H9 (cell line): ENCODE measurements at regions not wholly inside any gene's neighbourhood (a gene's known extent, or its start where the extent isn't known, plus 50 kb on each side); places are given as distances from the start of the nearest gene placed in this dataset.

ENCODE experiments used
- DNase-seq: peaks from one replicate; pipeline ENCODE4 v3.0.0-alpha.2; 2017
- H2AFZ ChIP-seq: one replicate; pipeline ENCODE4 v1.6.1; 2013; ENCODE audit warnings: mild to moderate bottlenecking, low read length, control low read depth, moderate library complexity
- H2AK5ac ChIP-seq: 2 replicates; pipeline ENCODE4 v1.6.1; 2013; ENCODE audit warnings: low read length, control low read depth, mixed read lengths; ENCODE audit not compliant: insufficient read length
- H2BK120ac ChIP-seq: one replicate; pipeline ENCODE4 v1.6.1; 2013; ENCODE audit warnings: low read depth, mild to moderate bottlenecking, low read length, control low read depth, inconsistent platforms; ENCODE audit not compliant: poor library complexity, severe bottlenecking
- H2BK12ac ChIP-seq: 2 replicates; pipeline ENCODE4 v1.6.1; 2013; ENCODE audit warnings: low read length, control low read depth, mixed read lengths, low read depth; ENCODE audit not compliant: insufficient read length
- H2BK15ac ChIP-seq: 2 replicates; pipeline ENCODE4 v1.6.1; 2013; ENCODE audit warnings: low read depth, low read length, control low read depth
- H2BK20ac ChIP-seq: one replicate; pipeline ENCODE4 v1.6.1; 2013; ENCODE audit warnings: low read depth, mild to moderate bottlenecking, low read length, control low read depth, inconsistent platforms; ENCODE audit not compliant: poor library complexity, severe bottlenecking
- H2BK5ac ChIP-seq: 2 replicates; pipeline ENCODE4 v1.6.1; 2013; ENCODE audit warnings: low read length, control low read depth, mixed read lengths; ENCODE audit not compliant: insufficient read length
- H3K14ac ChIP-seq: 2 replicates; pipeline ENCODE4 v1.6.1; 2013; ENCODE audit warnings: low read length, control low read depth; ENCODE audit not compliant: insufficient read depth
- H3K18ac ChIP-seq: 2 replicates; pipeline ENCODE4 v1.6.1; 2013; ENCODE audit warnings: low read depth, mild to moderate bottlenecking, mixed read lengths, low read length, control low read depth; ENCODE audit not compliant: insufficient read length
- H3K23ac ChIP-seq: 2 replicates; pipeline ENCODE4 v1.6.1; 2013; ENCODE audit warnings: low read length, control low read depth, mixed read lengths, low read depth; ENCODE audit not compliant: insufficient read length
- H3K23me2 ChIP-seq: 2 replicates; pipeline ENCODE4 v1.6.1; 2013; ENCODE audit warnings: low read depth, mild to moderate bottlenecking, mixed read lengths, low read length, control low read depth; ENCODE audit not compliant: insufficient read length, poor library complexity, severe bottlenecking
- H3K27ac ChIP-seq: 2 replicates; pipeline ENCODE4 v1.5.1; 2013; ENCODE audit warnings: low read length, control low read depth, mixed read lengths, low read depth; ENCODE audit not compliant: insufficient read length
- H3K27me3 ChIP-seq: 2 replicates; pipeline ENCODE4 v1.6.1; 2013; ENCODE audit warnings: low read length, control low read depth, inconsistent platforms; ENCODE audit not compliant: insufficient read depth
- H3K4ac ChIP-seq: 2 replicates; pipeline ENCODE4 v1.6.1; 2013; ENCODE audit warnings: low read depth, mild to moderate bottlenecking, control low read depth, inconsistent platforms, low read length, moderate library complexity
- H3K4me1 ChIP-seq: 2 replicates; pipeline ENCODE4 v1.6.1; 2013; ENCODE audit warnings: low read length, control low read depth, inconsistent platforms; ENCODE audit not compliant: insufficient read depth
- H3K4me2 ChIP-seq: 2 replicates; pipeline ENCODE4 v1.6.1; 2013; ENCODE audit warnings: low read length, control low read depth, mixed read lengths; ENCODE audit not compliant: insufficient read length, insufficient read depth
- H3K56ac ChIP-seq: 2 replicates; pipeline ENCODE4 v1.6.1; 2013; ENCODE audit warnings: low read depth, mild to moderate bottlenecking, mixed read lengths, low read length, control low read depth; ENCODE audit not compliant: insufficient read length
- H3K79me1 ChIP-seq: 2 replicates; pipeline ENCODE4 v1.6.1; 2013; ENCODE audit warnings: low read depth, mild to moderate bottlenecking, moderate library complexity, low read length, control low read depth, inconsistent platforms; ENCODE audit not compliant: insufficient read depth, poor library complexity, severe bottlenecking
- H3K79me2 ChIP-seq: 2 replicates; pipeline ENCODE4 v1.6.1; 2013; ENCODE audit warnings: low read length, control low read depth, inconsistent platforms; ENCODE audit not compliant: insufficient read depth
- H3K9ac ChIP-seq: 2 replicates; pipeline ENCODE4 v1.6.1; 2013; ENCODE audit warnings: low read length, control low read depth, mixed read lengths; ENCODE audit not compliant: insufficient read length; ENCODE audit errors: extremely low read depth
- H3K9me3 ChIP-seq: one replicate; pipeline ENCODE4 v1.6.1; 2013; ENCODE audit warnings: low read depth, low read length, inconsistent platforms; ENCODE audit not compliant: control insufficient read depth
- H3T11ph ChIP-seq: one replicate; pipeline ENCODE4 v1.6.1; 2013; ENCODE audit warnings: mild to moderate bottlenecking, low read length, control low read depth, inconsistent platforms
- H4K20me1 ChIP-seq: one replicate; pipeline ENCODE4 v1.6.1; 2013; ENCODE audit not compliant: control insufficient read depth, insufficient read length, insufficient read depth
- H4K5ac ChIP-seq: 2 replicates; pipeline ENCODE4 v1.6.1; 2013; ENCODE audit warnings: low read depth, mild to moderate bottlenecking, mixed read lengths, low read length, control low read depth; ENCODE audit not compliant: insufficient read length
- H4K8ac ChIP-seq: replicated peaks from 2 replicates; pipeline ENCODE4 v1.6.1; 2013; ENCODE audit warnings: low read length, control low read depth, mixed read lengths, low read depth; ENCODE audit not compliant: insufficient read length
- H4K91ac ChIP-seq: 2 replicates; pipeline ENCODE4 v1.6.1; 2013; ENCODE audit warnings: low read depth, mild to moderate bottlenecking, moderate library complexity, mixed read lengths, low read length, control low read depth; ENCODE audit not compliant: insufficient read length
- H3K27ac Mint-ChIP-seq, 3 experiments: 2 replicates in 2 of 3; 3 replicates in 1 of 3; pipeline ENCODE4 v1.8.0; 2020 to 2021; ENCODE audit warnings: mixed read lengths in 3 of 3, mild to moderate bottlenecking in 1 of 3, moderate library complexity in 1 of 3
- H3K27me3 Mint-ChIP-seq: 2 replicates; pipeline ENCODE4 v1.8.0; 2021; ENCODE audit warnings: low read depth, mild to moderate bottlenecking, moderate library complexity, mixed read lengths
- H3K36me3 Mint-ChIP-seq, 3 experiments: 2 replicates in 2 of 3; 3 replicates in 1 of 3; pipeline ENCODE4 v1.8.0; 2020 to 2021; ENCODE audit warnings: low read depth in 3 of 3, mixed read lengths in 3 of 3; ENCODE audit not compliant: insufficient read depth in 1 of 3
- H3K4me1 Mint-ChIP-seq, 2 experiments: 2 replicates each; pipeline ENCODE4 v1.8.0; 2020; ENCODE audit warnings: mixed read lengths in 2 of 2
- H3K4me3 Mint-ChIP-seq, 2 experiments: 2 replicates in 1 of 2; 3 replicates in 1 of 2; pipeline ENCODE4 v1.8.0; 2020 to 2021; ENCODE audit warnings: mild to moderate bottlenecking in 2 of 2, mixed read lengths in 2 of 2, moderate library complexity in 1 of 2
- H3K9me3 Mint-ChIP-seq, 2 experiments: 2 replicates in 1 of 2; 3 replicates in 1 of 2; pipeline ENCODE4 v1.8.0; 2020; ENCODE audit warnings: mild to moderate bottlenecking in 2 of 2, mixed read lengths in 2 of 2, moderate library complexity in 1 of 2
- CTCF ChIP-seq: fragments of 200-600 bp; sonication (generic); conservative IDR thresholded peaks from 3 replicates; pipeline ENCODE4 v1.8.0; 2021; ENCODE audit warnings: antibody characterized with exemption, mild to moderate bottlenecking
- WGBS: extraction: QIAGEN DNeasy Blood & Tissue Kit; methylation state at CpG from one replicate; pipeline ENCODE4 v1.1.7; 2013; ENCODE audit warnings: missing lambda C conversion rate, low lambda C conversion rate, mixed read lengths; ENCODE audit not compliant: insufficient read length; ENCODE audit errors: extremely low coverage; 5-methylcytosine and 5-hydroxymethylcytosine counted together

GRCh38 chr9:7360513-7360912 is 439.1 kb downstream of the DMAC1 start:
- peak; percentile 68 for DNase-seq
- no peak overlapping the region for H3K18ac ChIP-seq
- no peak overlapping the region for H3K27ac ChIP-seq
- H3K9me3 ChIP-seq = no peaks in the 10 kb centered on the region
- WGBS = no CpG with 5 or more reads among the region's 4 CpGs
- H3T11ph ChIP-seq = no peak overlapping the region
- no peak overlapping the region for H3K14ac ChIP-seq
- Mint-ChIP-seq H3K9me3 (no peaks in the 10 kb centered on the region), H3K27me3 (no peaks in the 10 kb centered on the region), H3K36me3 (no peaks in the 10 kb centered on the region), H3K27ac (peak overlapping the region in 1 of 3 experiments; percentile 26; a peak in 2 of 7 replicates), H3K4me3 (no peak overlapping the region), H3K4me1 (peaks cover 12 to 19% of the 10 kb centered on the region in 2 experiments)
- H4K5ac ChIP-seq = no peak overlapping the region
- no peak overlapping the region for H3K56ac ChIP-seq
- H3K9ac ChIP-seq = no peak overlapping the region
- no peak overlapping the region for H2AK5ac ChIP-seq
- no peak overlapping the region for H2AFZ ChIP-seq
- no peaks in the 10 kb centered on the region for H4K20me1 ChIP-seq
- H2BK12ac ChIP-seq = no peak overlapping the region
- no peak overlapping the region for H4K8ac ChIP-seq
- no peaks in the 10 kb centered on the region; the same call in 1 of the 2 replicates for H3K4me1 ChIP-seq
- H3K79me1 ChIP-seq = no peaks in the 10 kb centered on the region
- H3K27me3 ChIP-seq = no peaks in the 10 kb centered on the region
- no peak overlapping the region for H4K91ac ChIP-seq
- no peak overlapping the region for H3K4me2 ChIP-seq
- peak; percentile 73 for TF ChIP-seq CTCF
- H2BK5ac ChIP-seq = no peak overlapping the region
- H2BK15ac ChIP-seq = no peak overlapping the region
- H3K79me2 ChIP-seq = no peaks in the 10 kb centered on the region
- no peak overlapping the region for H2BK20ac ChIP-seq
- H2BK120ac ChIP-seq = no peak overlapping the region
- no peak overlapping the region for H3K4ac ChIP-seq
- no peak overlapping the region for H3K23ac ChIP-seq
- H3K23me2 ChIP-seq = no peaks in the 10 kb centered on the region
